Esophagus (tissue), 2 donors: ENCODE measurements at regions not wholly inside any gene's neighbourhood (a gene's known extent, or its start where the extent isn't known, plus 50 kb on each side); places are given as distances from the start of the nearest gene placed in this dataset.
"Not testable (repeated sequence)": the region's sequence is repeated elsewhere in the genome, so short reads cannot be mapped to it uniquely, and the experiment has no call there.

ENCODE experiments used
- H3K27ac ChIP-seq, 2 donors: one replicate each; pipeline ENCODE4 v1.5.1; 2013; ENCODE audit warnings: low read depth in 2 of 2, mild to moderate bottlenecking in 2 of 2, inconsistent platforms in 1 of 2, low read length in 1 of 2, moderate library complexity in 1 of 2
- H3K27me3 ChIP-seq, 2 donors: one replicate each; pipeline ENCODE4 v1.6.1; 2013; ENCODE audit warnings: low read length in 2 of 2, control low read depth in 1 of 2, mild to moderate bottlenecking in 1 of 2; ENCODE audit not compliant: insufficient read depth in 2 of 2, control insufficient read depth in 1 of 2
- H3K36me3 ChIP-seq, 2 donors: one replicate each; pipeline ENCODE4 v1.6.1; 2013; ENCODE audit warnings: low read length in 1 of 2; ENCODE audit not compliant: control insufficient read depth in 2 of 2, insufficient read depth in 2 of 2
- H3K4me1 ChIP-seq, 2 donors: one replicate each; pipeline ENCODE4 v1.6.1; 2013; ENCODE audit warnings: low read length in 1 of 2; ENCODE audit not compliant: control insufficient read depth in 2 of 2, insufficient read depth in 2 of 2
- H3K4me3 ChIP-seq, 2 donors: one replicate each; pipeline ENCODE4 v1.5.1; 2013; ENCODE audit warnings: low read length in 2 of 2, mild to moderate bottlenecking in 2 of 2, low read depth in 1 of 2, moderate library complexity in 1 of 2
- H3K9me3 ChIP-seq, 2 donors: one replicate each; pipeline ENCODE4 v1.6.1; 2013; ENCODE audit warnings: mild to moderate bottlenecking in 2 of 2, low read depth in 1 of 2, low read length in 1 of 2, moderate library complexity in 1 of 2; ENCODE audit not compliant: control insufficient read depth in 2 of 2, insufficient read depth in 1 of 2
- WGBS, 2 donors: extraction: QIAGEN DNeasy Blood & Tissue Kit; methylation state at CpG; one replicate each; pipeline ENCODE4 v1.1.7; 2013; 5-methylcytosine and 5-hydroxymethylcytosine counted together
- donor health status: healthy with polysubstance abuse.
- donor health status: Bipolar disorder and iron deficiency.

GRCh38 chr7:156043416-156044178 is 231.3 kb upstream of the SHH start:
- WGBS, 2 donors = 84% methylated on average over 26 of the region's 26 CpGs
- Histone ChIP-seq H3K27ac (no peak overlapping the region), H3K4me1 (no peaks in the 10 kb centered on the region), H3K9me3 (peaks cover 0 to 4% of the 10 kb centered on the region in 2 donors), H3K27me3 (no peaks in the 10 kb centered on the region), H3K36me3 (no peaks in the 10 kb centered on the region), H3K4me3 (no peak overlapping the region)

DNA sequence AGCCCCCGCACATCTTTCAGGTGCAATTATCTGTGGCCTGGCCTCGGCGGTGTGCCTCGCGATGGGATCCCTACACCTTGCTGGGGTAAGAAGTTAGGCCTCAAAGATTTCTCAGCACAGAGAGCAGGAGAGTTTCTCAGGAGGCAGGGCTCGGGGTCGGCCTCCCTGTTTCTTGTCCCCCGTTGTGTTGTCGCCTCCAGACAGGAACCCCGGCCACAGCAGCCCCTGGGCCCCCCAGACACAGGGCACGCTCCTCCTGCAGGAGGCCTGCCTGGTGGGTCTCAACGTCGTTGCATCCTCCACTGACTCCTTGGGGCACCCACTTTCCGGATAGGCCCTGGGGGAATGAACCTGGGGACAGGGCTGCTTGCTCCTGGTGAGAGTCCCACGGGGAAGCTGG is 229.1 kb upstream of the SHH start:
- WGBS, 2 donors = 76 to 87% methylated on average over 15 of the region's 15 CpGs
- Histone ChIP-seq H3K36me3 (no peaks in the 10 kb centered on the region), H3K4me1 (no peaks in the 10 kb centered on the region), H3K27me3 (no peaks in the 10 kb centered on the region), H3K27ac (no peak overlapping the region), H3K4me3 (no peak overlapping the region), H3K9me3 (peaks cover 0 to 3% of the 10 kb centered on the region in 2 donors)

GRCh38 chr7:156039971-156040677 is 227.9 kb upstream of the SHH start:
- H3K4me1 ChIP-seq = no peaks in the 10 kb centered on the region
- no peak overlapping the region for H3K27ac ChIP-seq
- 81% methylated on average over 31 to 32 of the region's 32 CpGs for WGBS, 2 donors
- H3K36me3 ChIP-seq = no peaks in the 10 kb centered on the region
- no peak overlapping the region for H3K4me3 ChIP-seq
- no peaks in the 10 kb centered on the region for H3K9me3 ChIP-seq
- H3K27me3 ChIP-seq = no peaks in the 10 kb centered on the region

- Histone ChIP-seq H3K27me3 (no peaks in the 10 kb centered on the region), H3K9me3 (no peaks in the 10 kb centered on the region), H3K36me3 (no peaks in the 10 kb centered on the region), H3K27ac (no peak overlapping the region), H3K4me1 (no peaks in the 10 kb centered on the region), H3K4me3 (no peak overlapping the region)
- 86 to 89% methylated on average over 9 to 10 of the region's 10 CpGs for WGBS, 2 donors
Observed at GRCh38 chr7:156039194-156039593, 226.9 kb upstream of the SHH start.

DNA sequence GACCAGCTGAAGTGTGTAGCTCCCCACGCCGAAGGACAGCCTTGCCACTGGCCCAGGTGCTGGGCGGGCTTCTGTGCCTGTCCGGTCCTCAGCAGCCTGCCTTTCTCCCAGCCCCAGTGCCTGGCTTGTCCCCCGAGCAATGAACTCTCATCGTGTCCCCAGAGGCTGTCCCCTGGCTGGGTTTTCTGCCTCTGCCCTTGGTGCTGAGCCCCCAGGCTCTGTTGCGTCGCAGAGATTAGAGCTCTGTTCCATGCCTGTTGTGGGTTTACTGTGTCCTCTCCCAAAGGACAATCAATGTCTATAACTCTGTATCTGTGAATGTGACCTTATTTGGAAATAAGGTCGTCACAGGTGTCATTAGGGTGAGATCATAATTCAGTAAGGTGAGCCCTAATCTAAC is 226.1 kb upstream of the SHH start:
- Histone ChIP-seq H3K9me3 (no peaks in the 10 kb centered on the region), H3K36me3 (no peaks in the 10 kb centered on the region), H3K4me3 (no peak overlapping the region), H3K27ac (no peak overlapping the region), H3K4me1 (no peaks in the 10 kb centered on the region), H3K27me3 (no peaks in the 10 kb centered on the region)
- WGBS, 2 donors = 71 to 81% methylated on average over 9 of the region's 9 CpGs

DNA sequence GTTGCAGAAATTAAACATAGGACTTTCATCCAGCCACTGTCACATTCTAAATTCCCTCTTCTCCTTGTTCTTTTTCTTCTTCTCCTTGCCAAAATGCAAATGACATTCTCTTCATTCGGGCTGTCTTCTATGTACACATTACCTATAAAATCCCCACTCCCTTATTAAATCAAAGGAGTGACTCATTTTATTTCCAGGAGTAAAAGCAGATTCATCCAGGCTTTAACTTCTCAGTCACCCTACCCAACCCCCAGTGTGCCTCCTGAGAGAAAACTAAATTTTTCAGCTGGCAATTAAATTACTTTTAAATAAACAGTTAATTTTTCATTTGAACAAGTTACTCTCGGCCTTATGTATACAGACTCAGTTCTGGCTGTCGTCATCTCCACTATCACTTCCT is 223.9 kb upstream of the SHH start:
- Histone ChIP-seq H3K9me3 (no peaks in the 10 kb centered on the region), H3K27me3 (no peaks in the 10 kb centered on the region), H3K36me3 (no peaks in the 10 kb centered on the region), H3K27ac (no peak overlapping the region), H3K4me1 (no peaks in the 10 kb centered on the region), H3K4me3 (no peak overlapping the region)
- WGBS, 2 donors = 28 to 37% methylated on average over 3 of the region's 3 CpGs

- not testable (repeated sequence) for H3K36me3 ChIP-seq, H3K4me3 ChIP-seq, H3K4me1 ChIP-seq, H3K9me3 ChIP-seq, H3K27ac ChIP-seq, H3K27me3 ChIP-seq
- WGBS, 2 donors = 93 to 95% methylated on average over 19 of the region's 19 CpGs
Observed at GRCh38 chr7:156035387-156035786, 223.1 kb upstream of the SHH start.

- Histone ChIP-seq H3K27me3 (no peaks in the 10 kb centered on the region), H3K36me3 (no peaks in the 10 kb centered on the region), H3K27ac (no peak overlapping the region), H3K4me3 (no peak overlapping the region), H3K9me3 (no peaks in the 10 kb centered on the region), H3K4me1 (no peaks in the 10 kb centered on the region)
- 38 to 45% methylated on average over 3 of the region's 3 CpGs for WGBS, 2 donors
Observed at GRCh38 chr7:156034397-156034796, 222.1 kb upstream of the SHH start.

DNA sequence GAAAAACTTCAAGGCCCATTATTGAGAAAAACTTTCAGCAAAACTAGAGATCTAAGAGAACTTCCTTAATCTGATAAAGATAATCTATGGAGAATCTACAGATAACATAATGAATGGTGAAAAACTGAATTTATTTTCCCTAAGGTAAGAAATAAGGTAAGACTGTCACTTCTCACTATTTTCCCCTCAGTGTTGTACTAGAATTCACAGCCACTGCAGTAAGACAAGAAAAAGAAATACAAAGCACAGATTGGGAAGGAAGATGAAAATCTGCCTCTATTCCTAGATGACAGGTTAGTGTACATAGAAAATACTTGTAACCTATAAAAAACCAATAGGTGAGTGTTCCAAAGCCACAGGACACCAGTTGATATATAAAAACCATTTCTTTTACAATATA is 220.7 kb upstream of the SHH start:
- Histone ChIP-seq H3K27me3 (no peaks in the 10 kb centered on the region), H3K36me3 (no peaks in the 10 kb centered on the region), H3K4me3 (no peak overlapping the region), H3K4me1 (no peaks in the 10 kb centered on the region), H3K9me3 (no peaks in the 10 kb centered on the region), H3K27ac (no peak overlapping the region)
